ENCODE measurements at regions not wholly inside any gene's neighbourhood (a gene's known extent, or its start where the extent isn't known, plus 50 kb on each side); places are given as distances from the start of the nearest gene placed in this dataset.
A peak's percentile ranks its signal among the peaks of the same experiment; 100 is the strongest.

DNA sequence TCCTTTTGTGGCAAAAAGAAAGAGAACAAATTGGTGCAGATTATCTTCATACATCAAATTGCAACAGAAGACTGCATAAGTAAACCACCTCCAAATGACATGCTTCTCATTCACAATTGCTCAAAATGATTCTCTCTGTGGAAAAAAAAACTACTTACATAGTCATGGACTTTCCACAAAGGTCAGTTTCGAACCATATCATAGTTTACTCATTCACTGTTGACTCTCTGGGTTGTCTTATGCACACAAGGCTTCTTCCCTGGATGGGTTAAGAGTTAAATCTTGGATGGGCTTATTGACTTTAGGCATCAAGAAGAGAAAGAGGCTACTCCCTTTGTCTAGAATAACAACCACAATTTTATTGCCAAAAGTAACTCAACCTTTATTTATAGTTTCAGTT, 91.3 kb upstream of the RAB27B start:
- Histone ChIP-seq H3K27me3 (ENCODE audit: low read depth) (no peaks in the 10 kb centered on the region), H3K4me1 (no peaks in the 10 kb centered on the region), H3K9me3 (no peaks in the 10 kb centered on the region), H3K36me3 (no peaks in the 10 kb centered on the region), H3K4me3 (no peak overlapping the region), H3K27ac (no peak overlapping the region)
- no peak for DNase-seq
- intact Hi-C loops (cut with DNase I): no loop called here
- ATAC-seq: no peak
- no peak for TF ChIP-seq CTCF (IDR thresholded peaks at IDR 0.05)

DNA sequence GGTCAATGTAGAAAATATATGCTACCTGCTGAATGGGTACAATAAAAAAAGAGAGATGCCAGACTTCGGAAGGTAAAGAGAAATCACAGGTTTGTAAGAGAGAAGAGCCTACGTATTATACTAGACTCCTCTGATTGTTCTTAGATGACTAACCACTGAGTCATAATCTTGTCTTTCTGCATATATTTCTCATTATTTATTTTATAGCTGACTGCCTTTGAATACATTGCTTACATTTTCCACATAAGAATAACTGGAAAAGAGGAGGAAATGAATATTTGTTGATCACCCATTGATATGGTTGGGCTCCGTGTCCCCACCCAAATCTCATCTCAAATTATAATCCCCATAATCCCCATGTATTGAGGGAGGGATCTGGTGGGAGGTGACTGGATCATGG, 90.3 kb upstream of the RAB27B start:
- Histone ChIP-seq H3K36me3 (no peaks in the 10 kb centered on the region), H3K4me3 (no peak overlapping the region), H3K27ac (no peak overlapping the region), H3K9me3 (no peaks in the 10 kb centered on the region), H3K4me1 (no peaks in the 10 kb centered on the region), H3K27me3 (ENCODE audit: low read depth) (no peaks in the 10 kb centered on the region)
- DNase-seq (no peak), ATAC-seq (no peak)
- intact Hi-C loops (cut with DNase I): no loop called here
- TF ChIP-seq CTCF (IDR thresholded peaks at IDR 0.05): no peak

GRCh38 chr18:54739476-54739875, 88.8 kb upstream of the RAB27B start:
- no peaks in the 10 kb centered on the region for H3K27me3 ChIP-seq (ENCODE audit: low read depth)
- no peaks in the 10 kb centered on the region for H3K4me1 ChIP-seq
- H3K9me3 ChIP-seq: no peaks in the 10 kb centered on the region
- no peaks in the 10 kb centered on the region for H3K36me3 ChIP-seq
- no peak for TF ChIP-seq CTCF (IDR thresholded peaks at IDR 0.05)
- ATAC-seq (no peak), DNase-seq (no peak)
- no peak overlapping the region for H3K27ac ChIP-seq
- intact Hi-C loops (cut with DNase I): no loop called here
- H3K4me3 ChIP-seq: no peak overlapping the region

GRCh38 chr18:54740136-54740846, 88.0 kb upstream of the RAB27B start:
- no peaks in the 10 kb centered on the region for H3K4me1 ChIP-seq
- no peaks in the 10 kb centered on the region for H3K36me3 ChIP-seq
- DNase-seq (no peak), ATAC-seq (peak; percentile 40 to 61)
- no peak overlapping the region for H3K27ac ChIP-seq
- no peak for TF ChIP-seq CTCF (IDR thresholded peaks at IDR 0.05)
- intact Hi-C loops (cut with DNase I): no loop called here
- no peak overlapping the region for H3K4me3 ChIP-seq
- H3K27me3 ChIP-seq (ENCODE audit: low read depth): no peaks in the 10 kb centered on the region
- H3K9me3 ChIP-seq: no peaks in the 10 kb centered on the region

DNA sequence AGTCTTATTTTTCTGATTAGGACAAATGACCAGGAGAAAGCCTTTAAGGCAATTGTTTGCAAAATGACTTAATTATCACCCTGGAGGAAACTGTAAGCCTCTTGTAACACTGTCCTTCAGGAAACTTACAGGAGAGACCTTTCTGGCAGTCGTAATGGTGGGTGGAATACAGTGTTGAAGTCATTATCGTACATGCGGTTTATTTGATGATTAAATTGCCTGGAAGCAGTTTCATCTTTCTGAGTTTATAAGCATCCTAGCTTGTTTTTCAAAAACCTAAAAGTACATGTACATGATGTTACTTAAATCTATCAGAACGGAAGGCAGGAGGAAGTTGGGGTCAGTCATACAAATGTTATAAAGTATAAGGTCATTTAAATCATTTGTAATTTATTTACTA, 86.2 kb upstream of the RAB27B start:
- no peak for TF ChIP-seq CTCF (IDR thresholded peaks at IDR 0.05)
- Histone ChIP-seq H3K27ac (no peak overlapping the region), H3K9me3 (no peaks in the 10 kb centered on the region), H3K4me1 (no peaks in the 10 kb centered on the region), H3K36me3 (no peaks in the 10 kb centered on the region), H3K27me3 (ENCODE audit: low read depth) (no peaks in the 10 kb centered on the region), H3K4me3 (no peak overlapping the region)
- intact Hi-C loops (cut with DNase I): no loop called here
- DNase-seq: no peak
- no peak for ATAC-seq

Data from lower lobe of right lung (tissue), 2 donors.